Brain microvascular endothelial cell (primary cell): ENCODE measurements at regions not wholly inside any gene's neighbourhood (a gene's known extent, or its start where the extent isn't known, plus 50 kb on each side); places are given as distances from the start of the nearest gene placed in this dataset.

Experiments used
- DNase-seq: peaks from one replicate; pipeline ENCODE4 v3.0.0-alpha.2; 2020
- H3K27ac ChIP-seq: fragments of 250-450 bp; sonication (Bioruptor Pico); 2 replicates; pipeline ENCODE4 v1.5.1; 2020; ENCODE audit warnings: mild to moderate bottlenecking, moderate library complexity
- H3K27me3 ChIP-seq: fragments of 250-450 bp; sonication (Bioruptor Pico); replicated peaks from 2 replicates; pipeline ENCODE4 v1.5.1; 2020; ENCODE audit warnings: mild to moderate bottlenecking
- H3K36me3 ChIP-seq: fragments of 250-450 bp; sonication (Bioruptor Pico); replicated peaks from 2 replicates; pipeline ENCODE4 v1.5.1; 2020; ENCODE audit warnings: mild to moderate bottlenecking
- H3K4me3 ChIP-seq: 2 replicates; pipeline ENCODE4 v1.5.1; 2011; ENCODE audit warnings: low read depth, mild to moderate bottlenecking, control low read depth, low read length, moderate library complexity
- CTCF ChIP-seq: IDR thresholded peaks from 2 replicates; pipeline ENCODE4 v1.5.1; 2011; ENCODE audit warnings: low read depth, mild to moderate bottlenecking, moderate library complexity, low read length, control low read depth, inconsistent platforms; ENCODE audit errors: missing control alignments
- in situ Hi-C: cut with HindIII; loops from 2 replicates; pipeline ENCODE4 v1.10.0; 2017; ENCODE audit warnings: low sequenced_read_pairs, low pct_ligation_motif_present

GRCh38 chr10:33510206-33510605 lies 175.7 kb upstream of the NRP1 start:
- no peak for DNase-seq
- Histone ChIP-seq H3K27me3 (no peaks in the 10 kb centered on the region), H3K36me3 (no peaks in the 10 kb centered on the region), H3K27ac (no peak overlapping the region), H3K4me3 (no peak overlapping the region)
- no peak for TF ChIP-seq CTCF
- in situ Hi-C loops: no loop called here

- in situ Hi-C loops: no loop called here
Observed at GRCh38 chr10:33509231-33509831, 174.9 kb upstream of the NRP1 start.

GRCh38 chr10:33507662-33508425 lies 173.4 kb upstream of the NRP1 start:
- TF ChIP-seq CTCF: no peak
- Histone ChIP-seq H3K4me3 (no peak overlapping the region), H3K27me3 (no peaks in the 10 kb centered on the region), H3K27ac (no peak overlapping the region), H3K36me3 (no peaks in the 10 kb centered on the region)
- DNase-seq: no peak
- in situ Hi-C loops: no loop called here

More at GRCh38 chr10:33509231-33509831, 174.9 kb upstream of the NRP1 start:
- Histone ChIP-seq H3K36me3 (no peaks in the 10 kb centered on the region), H3K27me3 (no peaks in the 10 kb centered on the region), H3K27ac (peak overlapping the region; percentile 71), H3K4me3 (no peak overlapping the region)
- TF ChIP-seq CTCF: no peak
- peak; percentile 92 for DNase-seq

GRCh38 chr10:33506838-33507661 lies 172.6 kb upstream of the NRP1 start:
- Histone ChIP-seq H3K27ac (peak overlapping the region; percentile 74), H3K4me3 (no peak overlapping the region), H3K27me3 (no peaks in the 10 kb centered on the region), H3K36me3 (no peaks in the 10 kb centered on the region)
- in situ Hi-C loops: no loop called here
- TF ChIP-seq CTCF: no peak
- DNase-seq: peak; percentile 43

GRCh38 chr10:33506391-33506790 lies 171.9 kb upstream of the NRP1 start:
- no peak for TF ChIP-seq CTCF
- Histone ChIP-seq H3K27ac (peak overlapping the region; percentile 74), H3K36me3 (no peaks in the 10 kb centered on the region), H3K4me3 (no peak overlapping the region), H3K27me3 (no peaks in the 10 kb centered on the region)
- in situ Hi-C loops: no loop called here
- DNase-seq: no peak
